GM21447 (cell line): ENCODE measurements at regions not wholly inside any gene's neighbourhood (a gene's known extent, or its start where the extent isn't known, plus 50 kb on each side); places are given as distances from the start of the nearest gene placed in this dataset.

Source experiments
- ATAC-seq: cut with Tn5 transposase; IDR thresholded peaks from one replicate; pipeline ENCODE4 v1.9.1; 2021; ENCODE audit not compliant: unreplicated experiment

DNA sequence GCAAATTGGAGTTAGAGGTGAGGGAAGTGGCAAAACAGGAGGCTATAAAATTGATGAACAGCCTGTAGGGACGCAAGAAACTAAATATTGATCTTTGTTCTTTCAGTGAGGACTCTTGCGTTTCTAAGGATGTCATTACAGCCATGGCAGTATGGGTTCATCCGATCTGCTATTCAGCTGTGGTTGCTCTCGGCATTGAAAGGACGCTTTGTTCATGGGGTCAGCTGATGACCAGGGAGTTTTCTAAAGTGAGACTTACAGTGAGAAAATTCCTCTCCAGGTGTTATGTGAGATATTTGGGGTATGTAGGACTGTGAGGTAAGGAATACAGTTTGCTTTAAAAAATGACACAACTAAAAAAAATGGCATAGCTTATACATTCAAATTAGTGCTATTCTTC, 52.7 kb upstream of the PELI1 start:
- ATAC-seq = no peak

DNA sequence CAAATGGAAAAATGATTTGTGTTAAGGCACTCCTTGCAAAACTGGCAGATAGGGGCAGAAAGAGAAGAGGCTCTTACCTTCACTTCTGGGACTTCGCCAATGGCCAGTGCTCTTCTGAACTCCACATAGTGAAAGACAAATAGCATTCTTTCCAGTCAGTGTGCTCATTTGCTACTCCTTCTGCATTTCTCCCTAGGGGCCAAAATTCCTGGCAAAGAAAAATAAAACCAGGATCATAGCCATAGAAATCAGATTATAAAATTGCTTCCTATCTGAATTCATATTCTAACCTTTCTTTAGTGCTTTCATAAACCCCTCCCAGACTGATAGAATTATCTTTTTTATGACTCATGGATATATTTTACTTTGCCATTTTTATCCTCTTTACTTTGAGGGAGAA, 56.9 kb upstream of the PELI1 start:
- no peak for ATAC-seq

DNA sequence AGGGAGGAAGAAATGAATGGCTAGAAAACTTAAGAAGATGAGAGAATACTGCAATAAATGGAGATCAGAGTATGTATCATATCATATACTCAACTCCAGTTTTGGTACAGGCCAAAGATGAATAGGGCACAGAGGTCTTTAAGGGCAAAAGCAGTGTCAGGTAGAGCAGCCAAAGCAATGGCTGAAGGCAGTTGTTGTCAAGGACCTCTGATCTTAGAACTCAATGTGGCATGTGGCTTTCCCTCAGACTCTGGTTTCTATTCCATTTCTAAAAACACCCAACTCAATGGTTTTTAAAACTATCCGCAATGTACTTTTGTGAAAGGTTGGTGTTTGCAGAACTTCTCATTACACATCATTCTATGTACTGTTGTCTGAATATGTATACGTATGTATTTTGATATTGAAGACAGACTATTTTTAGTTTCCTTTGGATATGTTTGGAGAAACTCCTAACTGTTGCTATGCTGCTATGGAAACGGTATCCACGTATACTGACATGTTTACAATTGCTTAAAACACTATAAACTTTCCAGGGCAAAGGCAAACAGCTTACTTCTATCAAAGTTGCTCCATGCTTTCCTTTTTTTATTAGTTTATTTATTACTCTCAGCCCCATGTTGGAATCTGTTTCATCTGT, 58.1 kb upstream of the PELI1 start:
- ATAC-seq = no peak

DNA sequence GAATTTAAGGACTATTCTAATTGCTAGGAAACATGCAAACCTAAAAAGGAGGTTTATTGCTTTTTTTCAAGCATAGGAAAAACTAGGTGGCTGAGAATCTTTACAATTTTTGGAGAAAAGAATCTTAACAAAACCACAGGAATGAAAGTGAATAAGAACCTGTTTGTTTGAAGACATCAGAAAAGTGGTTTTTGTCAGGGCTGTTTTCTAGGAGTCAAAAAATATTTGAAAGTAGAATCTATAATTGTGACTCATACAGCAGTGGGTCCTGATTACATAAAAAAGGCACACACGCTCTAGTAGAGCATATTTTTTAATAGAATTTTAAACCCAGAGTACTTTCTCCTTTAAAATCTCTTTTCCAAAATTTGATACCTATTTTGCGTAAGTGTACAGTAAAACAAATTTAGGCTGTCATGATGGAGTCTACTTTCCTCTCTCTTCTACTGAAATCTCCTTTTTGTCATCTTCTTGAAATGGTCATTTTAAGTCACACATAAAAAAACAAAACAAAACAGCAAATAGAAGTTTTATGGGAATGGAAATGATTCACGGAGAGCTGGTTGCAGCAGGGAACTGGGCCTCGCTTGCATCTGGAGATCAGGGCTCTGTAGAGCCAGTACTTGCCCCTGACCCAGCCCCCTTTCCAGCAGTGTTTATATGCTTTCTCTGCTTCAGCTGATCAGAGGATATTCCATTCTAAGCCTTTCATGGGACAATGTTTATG, 59.1 kb upstream of the PELI1 start:
- ATAC-seq = no peak

DNA sequence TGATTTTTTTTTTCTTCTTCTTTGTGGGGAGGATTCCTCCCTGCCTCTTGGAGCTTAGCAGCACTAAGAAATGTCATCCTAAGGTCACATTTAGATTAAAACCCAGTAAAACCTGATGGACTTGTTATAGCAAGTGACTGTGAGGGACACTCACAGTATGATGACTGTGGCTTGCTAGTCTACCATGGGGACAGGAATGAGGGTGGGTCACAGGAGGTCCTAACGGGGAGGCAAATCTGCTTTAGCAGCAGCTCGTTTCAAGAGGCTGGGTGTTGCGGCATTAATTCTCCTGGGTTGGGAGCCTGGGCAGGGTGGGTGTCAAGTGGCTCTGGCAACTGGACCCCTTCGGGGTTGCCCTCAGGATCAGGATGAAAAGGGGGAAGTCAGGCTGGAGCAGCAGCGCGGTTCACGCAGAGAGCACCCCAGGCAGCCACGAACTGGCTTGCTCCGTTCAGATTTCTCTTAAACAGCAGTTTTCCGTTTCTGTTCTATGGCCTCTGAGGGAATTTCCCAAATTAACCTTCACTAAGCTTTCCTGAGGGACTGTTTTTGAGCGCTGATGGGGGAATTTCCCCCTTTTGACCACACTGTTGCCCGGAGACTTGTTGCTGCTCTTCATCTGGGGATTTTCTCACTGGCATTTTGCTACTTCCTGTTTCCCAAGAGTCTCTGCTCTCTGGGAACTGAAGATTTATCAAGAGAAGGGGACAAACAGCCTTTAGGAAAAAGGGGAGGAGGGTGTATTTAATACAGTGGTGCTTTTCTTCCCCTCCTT, 59.8 kb upstream of the PELI1 start:
- peak; percentile 76 for ATAC-seq

DNA sequence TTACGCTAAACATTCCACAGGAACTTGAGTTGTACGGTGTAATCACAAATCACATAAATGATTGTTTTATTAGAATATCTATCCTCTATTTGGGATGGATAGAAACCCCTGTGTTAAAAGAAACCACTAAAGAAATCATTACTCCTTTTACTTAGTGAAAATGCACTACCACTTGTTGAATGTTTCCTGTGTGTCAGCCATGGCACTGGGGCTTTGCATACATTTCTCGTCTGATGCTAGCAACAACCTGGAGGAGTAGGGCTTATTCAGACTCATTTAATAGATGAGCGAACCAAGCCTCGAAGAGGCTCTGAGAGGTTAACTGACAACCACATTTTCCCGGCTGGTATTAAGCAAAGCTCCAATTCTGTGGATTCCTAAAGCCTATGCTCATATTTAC, 60.5 kb upstream of the PELI1 start:
- no peak for ATAC-seq

DNA sequence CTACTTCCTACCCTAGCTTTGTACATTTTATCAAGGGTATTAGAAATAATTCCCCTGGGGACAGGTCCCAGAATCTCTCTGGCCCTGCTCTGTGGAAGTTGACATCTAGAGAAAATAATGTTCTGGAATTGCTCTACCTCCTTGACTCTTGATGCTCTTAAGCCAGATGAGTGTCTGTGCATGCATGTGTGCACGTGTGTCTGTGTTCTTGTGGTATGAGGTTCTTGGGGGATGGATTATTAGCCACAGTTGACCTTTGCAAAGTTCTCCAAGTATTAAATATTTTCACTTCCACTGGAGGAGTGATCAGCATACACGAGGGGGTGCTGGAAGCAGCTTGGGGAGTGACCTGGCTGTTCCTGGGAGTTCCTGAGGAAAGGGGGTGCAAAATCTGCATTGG, 61.2 kb upstream of the PELI1 start:
- ATAC-seq = no peak

DNA sequence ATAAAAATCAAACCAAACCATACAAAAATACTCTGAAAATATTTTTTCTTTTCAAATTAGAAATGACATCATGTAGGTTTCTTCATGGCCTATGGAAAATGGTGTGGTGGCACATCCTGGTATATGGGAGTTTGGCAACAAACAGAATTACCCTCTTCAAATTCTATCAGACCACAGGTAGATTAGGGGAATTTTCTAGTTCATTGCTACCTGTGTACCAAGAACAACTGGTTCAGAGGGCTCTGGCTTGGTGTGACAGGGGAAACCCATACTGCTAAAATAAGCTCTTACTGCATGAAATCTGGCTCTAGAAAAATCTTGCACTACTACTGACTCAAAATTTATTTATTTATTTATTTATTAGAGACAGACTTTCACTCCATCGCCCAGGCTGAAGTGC, 63.4 kb upstream of the PELI1 start:
- ATAC-seq = no peak

DNA sequence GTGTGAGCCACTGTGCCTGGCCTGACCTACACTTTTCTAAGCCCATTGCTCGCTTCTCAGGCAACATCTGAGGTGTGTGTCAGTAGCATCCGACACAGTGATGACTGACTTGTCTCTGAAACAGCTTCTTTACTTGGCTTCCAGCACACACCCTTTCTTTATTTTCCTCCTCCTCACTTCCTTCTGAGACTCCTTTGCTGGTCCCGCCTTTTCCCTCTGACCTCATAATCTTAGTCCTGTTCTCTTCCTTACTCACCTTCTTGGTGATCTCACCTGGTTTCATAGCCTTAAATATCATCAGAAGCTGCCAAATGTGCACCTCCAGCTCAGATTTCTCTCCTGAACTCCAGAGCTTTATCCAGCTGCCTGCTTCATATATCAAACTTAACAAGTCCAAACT, 66.6 kb upstream of the PELI1 start:
- no peak for ATAC-seq

DNA sequence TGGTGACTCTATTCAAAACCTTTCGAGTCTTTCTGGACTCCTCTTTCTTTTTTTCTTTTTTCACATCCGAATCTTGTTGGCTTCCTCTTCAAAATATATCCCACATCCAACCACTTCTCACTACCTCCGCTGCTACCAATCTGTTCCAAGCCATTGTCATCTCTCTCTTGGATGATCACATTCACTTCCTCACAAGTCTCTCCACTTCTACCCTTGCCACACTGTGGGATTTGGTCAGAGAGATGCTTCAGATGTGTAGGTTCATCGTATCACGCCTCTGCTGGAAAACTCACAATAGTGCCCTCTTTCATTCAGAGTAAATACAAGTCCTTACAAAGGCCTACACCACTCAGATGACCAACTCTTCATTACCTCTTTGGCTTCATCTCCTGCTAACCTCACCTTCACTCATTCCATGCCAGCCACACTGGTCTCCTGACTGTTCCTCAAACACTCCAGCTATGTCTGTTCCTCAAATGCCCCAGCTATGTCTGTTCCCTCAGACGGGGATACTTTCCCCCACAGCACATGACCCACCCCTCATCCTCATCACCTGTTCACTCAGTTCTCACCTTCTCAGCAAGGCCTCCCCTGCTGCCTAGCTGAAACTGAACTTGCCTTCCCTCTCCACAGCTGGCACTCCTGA, 67.2 kb upstream of the PELI1 start:
- no peak for ATAC-seq

DNA sequence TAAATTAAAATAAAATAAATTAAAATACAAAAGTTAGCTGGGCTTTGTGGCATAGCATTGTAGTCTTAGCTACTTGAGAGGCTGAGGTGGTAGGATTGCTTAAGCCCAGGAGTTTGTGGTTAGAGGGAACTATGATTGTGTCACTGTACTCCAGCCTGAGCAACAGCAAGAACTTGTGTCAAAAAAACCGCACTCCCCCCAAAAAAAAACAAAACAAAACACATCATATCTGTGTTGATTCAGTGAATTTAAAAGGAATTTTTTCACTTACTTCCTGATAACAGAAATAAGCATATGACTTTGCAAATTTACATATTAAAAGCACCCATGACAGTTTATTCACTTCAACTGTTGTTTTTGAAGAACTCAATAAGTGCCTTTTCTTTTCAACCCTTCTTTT, 68.1 kb upstream of the PELI1 start:
- no peak for ATAC-seq

DNA sequence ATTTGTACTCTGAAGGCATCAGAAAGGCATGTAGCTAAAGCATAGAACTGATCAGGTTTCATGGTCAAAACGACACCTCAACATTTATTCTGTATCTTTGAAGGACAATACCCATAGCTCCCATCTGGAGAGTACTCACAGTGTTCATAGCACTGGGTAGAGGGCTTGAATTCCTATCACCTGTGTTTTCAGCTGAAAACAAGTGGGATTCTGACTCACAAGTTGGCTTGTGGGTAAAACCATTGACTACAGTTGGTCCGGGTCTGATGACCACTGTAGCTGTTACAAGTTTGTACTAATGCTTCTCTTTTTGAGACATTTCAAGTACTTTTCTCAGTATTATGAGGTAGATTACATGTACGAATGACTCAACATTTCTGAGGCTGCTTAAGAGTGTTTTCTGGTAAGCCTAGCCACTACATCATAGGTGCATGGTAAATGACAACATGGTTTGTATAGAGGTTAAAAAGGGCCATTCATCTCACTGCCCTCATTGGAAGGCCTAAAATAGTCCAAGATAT, 68.6 kb upstream of the PELI1 start:
- ATAC-seq = no peak

DNA sequence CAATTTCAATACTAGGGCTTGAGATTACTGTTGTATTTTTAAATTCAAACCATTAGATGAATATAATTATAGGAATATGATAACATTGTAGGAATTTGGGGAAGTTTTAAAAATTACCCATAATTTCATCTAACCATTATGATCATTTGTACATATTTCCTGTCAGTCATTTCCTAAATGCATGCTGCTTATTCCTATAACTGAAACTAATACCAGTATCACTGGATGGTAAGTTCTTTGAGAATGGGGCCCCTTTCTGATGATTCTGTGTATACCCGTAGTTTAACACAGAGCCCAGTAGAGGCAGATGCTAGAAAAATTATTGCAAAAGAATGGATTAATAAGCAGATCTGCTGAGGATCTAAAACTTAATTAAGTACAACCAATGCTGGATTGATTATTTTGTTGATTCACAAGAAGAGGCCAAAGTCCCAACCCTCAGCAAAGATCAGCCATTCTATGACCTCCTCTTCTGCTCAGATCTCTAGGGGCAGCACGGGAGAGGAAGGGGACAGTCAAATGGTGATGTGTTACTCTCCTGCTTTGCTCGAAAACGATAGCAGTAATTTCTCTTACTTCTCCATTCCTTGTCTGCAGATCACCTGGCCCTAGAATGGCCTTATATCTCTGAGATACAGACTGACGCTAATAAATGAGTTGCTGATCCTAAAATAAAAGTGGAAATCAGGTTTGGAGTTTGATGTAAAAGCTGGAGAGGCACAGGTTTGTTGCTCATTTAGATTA, 69.5 kb upstream of the PELI1 start:
- ATAC-seq = peak; percentile 50

DNA sequence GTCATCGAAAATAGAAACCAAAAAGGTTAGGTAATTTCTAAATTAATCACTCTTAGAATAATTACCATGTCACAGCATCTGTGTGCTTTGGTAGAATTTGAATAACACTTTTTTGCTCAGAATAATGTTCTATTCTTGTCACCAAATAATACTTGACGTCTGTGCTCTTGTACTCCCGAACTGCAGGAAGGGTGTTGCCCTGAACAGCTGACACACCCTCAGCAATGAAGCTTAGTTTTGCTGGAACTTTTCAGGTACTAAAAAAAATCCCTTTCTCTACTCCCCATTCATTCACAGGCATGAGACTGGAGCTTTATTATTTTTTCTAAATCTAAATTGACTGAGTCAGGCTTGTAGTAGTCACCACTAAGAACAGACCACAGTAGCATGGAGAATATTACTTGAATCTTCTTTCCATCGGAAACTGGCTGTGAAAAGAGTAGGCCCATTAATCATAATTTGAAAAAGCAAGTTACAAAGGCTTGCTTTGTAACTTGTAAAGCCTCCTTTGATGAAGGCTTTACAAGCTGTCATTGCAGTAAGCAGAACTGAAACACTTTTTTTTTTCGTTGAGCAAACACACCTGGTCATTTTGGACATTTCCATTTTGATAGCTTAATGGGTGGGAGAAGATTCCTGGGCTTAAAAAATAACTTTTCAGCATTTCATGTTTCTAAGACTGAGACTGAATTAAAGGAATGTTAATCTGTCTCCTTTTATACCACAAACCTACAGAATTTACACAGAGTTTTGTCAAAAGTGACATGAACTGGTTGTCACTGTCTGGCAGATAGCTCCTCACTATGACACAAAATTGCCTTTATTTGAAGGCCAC, 70.3 kb upstream of the PELI1 start:
- ATAC-seq = peak; percentile 54

DNA sequence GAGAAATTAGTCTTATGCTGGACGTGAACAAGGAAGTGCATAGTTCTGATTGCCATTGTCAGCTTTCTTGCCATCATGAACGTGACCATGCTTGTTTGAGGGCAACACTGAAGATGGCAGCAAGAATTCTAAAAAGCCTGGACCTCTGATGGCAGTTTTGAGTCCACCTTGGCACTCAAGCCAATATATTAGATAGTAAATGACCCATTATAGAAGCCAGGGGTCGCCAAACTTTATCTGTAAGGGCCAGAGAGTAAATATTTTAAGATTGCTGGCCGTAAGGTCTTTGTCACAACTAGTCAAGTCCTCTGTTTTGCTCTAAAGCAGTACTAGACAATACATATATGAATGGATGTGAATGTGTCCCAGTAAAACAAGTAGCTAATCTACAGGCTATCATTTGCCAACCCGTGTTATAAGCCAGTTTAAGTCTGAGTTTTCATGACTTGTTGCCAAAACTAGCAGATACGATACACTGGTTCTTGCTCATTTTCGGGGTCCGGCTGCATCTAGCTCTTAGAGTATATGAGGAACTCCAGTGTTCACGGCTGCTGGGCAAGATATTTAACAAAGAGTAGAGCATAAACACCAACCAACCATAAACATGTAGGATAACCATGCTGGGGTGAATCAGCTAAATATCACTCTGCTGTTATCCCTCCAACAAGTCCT, 73.1 kb upstream of the PELI1 start:
- ATAC-seq = no peak

DNA sequence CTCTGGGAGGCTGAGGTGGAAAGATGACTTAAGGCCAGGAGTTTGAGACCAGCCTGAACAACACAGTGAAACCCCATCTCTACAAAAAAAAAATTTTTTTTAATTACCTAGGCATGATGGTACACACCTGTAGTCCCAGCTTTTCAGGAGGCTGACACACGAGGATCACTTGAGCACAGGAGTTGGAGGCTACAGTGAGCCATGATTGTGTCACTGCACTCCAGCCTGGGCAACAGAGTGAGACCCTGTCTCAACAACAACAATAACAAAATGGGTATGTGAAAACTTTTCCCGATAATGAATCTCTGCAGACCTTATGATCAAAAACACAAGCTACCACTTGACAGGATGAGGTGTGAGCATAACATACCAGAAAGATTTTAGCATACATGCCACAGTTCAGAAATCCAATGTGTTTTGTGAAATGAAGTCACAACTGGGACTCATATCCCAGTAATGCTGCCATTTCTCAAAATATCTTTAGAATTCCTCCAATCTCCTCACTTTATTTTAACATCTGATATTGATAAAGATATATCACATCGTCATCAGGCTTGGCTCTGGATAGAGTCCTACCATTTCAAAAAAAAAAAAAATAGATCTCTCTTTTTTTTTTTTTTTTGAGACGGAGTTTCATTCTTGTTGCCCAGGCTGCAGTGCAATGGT, 74.0 kb upstream of the PELI1 start:
- ATAC-seq = no peak

DNA sequence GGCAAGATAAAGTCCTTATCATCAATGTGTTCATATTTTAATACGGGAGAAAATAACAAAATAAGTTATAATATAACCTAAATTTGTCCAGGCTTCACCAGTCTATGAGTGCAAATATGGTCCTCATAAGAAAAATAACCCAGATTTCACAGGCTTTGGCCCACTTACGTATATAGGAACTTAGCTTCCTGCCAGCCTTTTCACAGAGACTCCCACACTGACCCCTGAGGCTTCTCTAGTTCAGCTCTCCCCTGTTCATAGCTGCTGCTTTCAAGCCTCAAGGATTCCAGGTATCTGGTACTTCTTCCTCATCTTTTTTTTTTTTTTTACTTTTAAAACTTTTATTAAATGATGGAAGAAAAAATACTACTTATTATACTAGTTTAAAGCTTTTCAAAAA, 74.9 kb upstream of the PELI1 start:
- no peak for ATAC-seq

DNA sequence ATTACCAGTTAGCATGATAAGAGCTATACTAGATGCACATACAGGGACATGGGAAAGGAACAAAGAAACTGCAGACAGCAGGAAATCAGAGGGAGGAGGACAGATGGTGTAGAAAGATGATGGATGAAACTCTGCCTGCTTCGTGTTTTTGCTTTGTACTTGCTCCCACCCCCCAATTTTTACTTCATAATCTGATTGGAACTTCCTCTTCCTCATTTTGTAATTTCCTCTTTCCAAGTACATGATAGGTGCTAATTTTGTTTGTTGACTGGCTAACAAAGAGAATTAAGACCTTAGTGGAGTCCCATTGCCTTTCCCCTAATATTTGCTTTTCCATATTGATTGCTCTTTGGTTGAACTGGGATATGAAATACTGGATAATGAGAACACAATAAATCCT, 76.0 kb upstream of the PELI1 start:
- no peak for ATAC-seq
